ENCODE measurements at regions not wholly inside any gene's neighbourhood (a gene's known extent, or its start where the extent isn't known, plus 50 kb on each side); places are given as distances from the start of the nearest gene placed in this dataset.

- no peak overlapping the region for H3K4me3 ChIP-seq
- no peaks in the 10 kb centered on the region for H3K27me3 ChIP-seq
- H3K36me3 ChIP-seq (replicated peaks in 1 of 2), result no peaks in the 10 kb centered on the region
- no peak for DNase-seq
- no peak overlapping the region for H3K27ac ChIP-seq
- WGBS, 4 donors, result 36 to 55% (median 43%) methylated on average over 3 of the region's 3 CpGs
- no peaks in the 10 kb centered on the region for H3K4me1 ChIP-seq (replicated peaks in 1 of 2)
- TF ChIP-seq CTCF (IDR thresholded peaks at IDR 0.05) (no peak), POLR2A (IDR thresholded peaks at IDR 0.05) (no peak)
- H3K9me3 ChIP-seq (replicated peaks in 1 of 3), result no peaks in the 10 kb centered on the region
- intact Hi-C loops (cut with DNase I), result no loop called here
Observed at GRCh38 chr9:80107931-80108660, 536.3 kb downstream of the TLE4 start.

GRCh38 chr9:80097476-80097875, 525.7 kb downstream of the TLE4 start:
- 65 to 86% (median 84%) methylated on average over 4 of the region's 4 CpGs for WGBS, 4 donors
- H3K36me3 ChIP-seq (replicated peaks in 1 of 2), result no peaks in the 10 kb centered on the region
- no peak overlapping the region for H3K4me3 ChIP-seq
- no peak for DNase-seq
- no peak for TF ChIP-seq POLR2A (IDR thresholded peaks at IDR 0.05)
- TF ChIP-seq CTCF (IDR thresholded peaks at IDR 0.05), result no peak
- no peaks in the 10 kb centered on the region for H3K27me3 ChIP-seq
- H3K4me1 ChIP-seq (replicated peaks in 1 of 2), result no peaks in the 10 kb centered on the region
- H3K9me3 ChIP-seq (replicated peaks in 1 of 3), result no peaks in the 10 kb centered on the region
- H3K27ac ChIP-seq, result no peak overlapping the region
- intact Hi-C loops (cut with DNase I), result no loop called here

- H3K4me1 ChIP-seq (replicated peaks in 1 of 2), result no peaks in the 10 kb centered on the region
- WGBS, 4 donors, result 86 to 98% (median 95%) methylated on average over 1 of the region's 1 CpG
Observed at GRCh38 chr9:80094176-80094771, 522.5 kb downstream of the TLE4 start.

GRCh38 chr9:80093695-80094094, 521.9 kb downstream of the TLE4 start:
- Histone ChIP-seq H3K36me3 (replicated peaks in 1 of 2) (no peaks in the 10 kb centered on the region), H3K4me3 (no peak overlapping the region), H3K27ac (no peak overlapping the region), H3K27me3 (no peaks in the 10 kb centered on the region), H3K4me1 (replicated peaks in 1 of 2) (no peaks in the 10 kb centered on the region), H3K9me3 (replicated peaks in 1 of 3) (no peaks in the 10 kb centered on the region)
- DNase-seq, result no peak
- TF ChIP-seq POLR2A (IDR thresholded peaks at IDR 0.05), result no peak
- TF ChIP-seq CTCF (IDR thresholded peaks at IDR 0.05), result no peak
- intact Hi-C loops (cut with DNase I), result no loop called here
- 40 to 62% (median 51%) methylated on average over 1 of the region's 1 CpG for WGBS, 4 donors

More at GRCh38 chr9:80094176-80094771, 522.5 kb downstream of the TLE4 start:
- Histone ChIP-seq H3K27ac (no peak overlapping the region), H3K36me3 (replicated peaks in 1 of 2) (no peaks in the 10 kb centered on the region), H3K27me3 (no peaks in the 10 kb centered on the region), H3K9me3 (replicated peaks in 1 of 3) (no peaks in the 10 kb centered on the region), H3K4me3 (no peak overlapping the region)
- no peak for DNase-seq
- TF ChIP-seq POLR2A (IDR thresholded peaks at IDR 0.05) (no peak), CTCF (IDR thresholded peaks at IDR 0.05) (no peak)
- intact Hi-C loops (cut with DNase I), result no loop called here

All from adrenal gland (tissue), 9 donors.